Astrocyte of the spinal cord (primary cell): ENCODE measurements at regions not wholly inside any gene's neighbourhood (a gene's known extent, or its start where the extent isn't known, plus 50 kb on each side); places are given as distances from the start of the nearest gene placed in this dataset.
"Not testable (repeated sequence)": the region's sequence is repeated elsewhere in the genome, so short reads cannot be mapped to it uniquely, and the experiment has no call there.

Source experiments
- DNase-seq: peaks from one replicate; pipeline ENCODE4 v3.0.0; 2011; ENCODE audit warnings: low read depth, low spot score
- H3K4me3 ChIP-seq: 2 replicates; pipeline ENCODE4 v1.5.1; 2011; ENCODE audit warnings: low read depth, mild to moderate bottlenecking, low read length, moderate library complexity
- in situ Hi-C: cut with HindIII; loops from 2 replicates; pipeline ENCODE4 v1.10.0; 2017; ENCODE audit warnings: low sequenced_read_pairs
- TF ChIP-seq, protein P1 (sequence below): IDR thresholded peaks from 2 replicates; pipeline ENCODE4 v1.5.1; 2012; ENCODE audit warnings: low read depth, mild to moderate bottlenecking, low read length, inconsistent platforms

- in situ Hi-C loops, result no loop called here
- peak; percentile 58 for DNase-seq
- H3K4me3 ChIP-seq, result no peak overlapping the region
- TF ChIP-seq, protein P1, sequence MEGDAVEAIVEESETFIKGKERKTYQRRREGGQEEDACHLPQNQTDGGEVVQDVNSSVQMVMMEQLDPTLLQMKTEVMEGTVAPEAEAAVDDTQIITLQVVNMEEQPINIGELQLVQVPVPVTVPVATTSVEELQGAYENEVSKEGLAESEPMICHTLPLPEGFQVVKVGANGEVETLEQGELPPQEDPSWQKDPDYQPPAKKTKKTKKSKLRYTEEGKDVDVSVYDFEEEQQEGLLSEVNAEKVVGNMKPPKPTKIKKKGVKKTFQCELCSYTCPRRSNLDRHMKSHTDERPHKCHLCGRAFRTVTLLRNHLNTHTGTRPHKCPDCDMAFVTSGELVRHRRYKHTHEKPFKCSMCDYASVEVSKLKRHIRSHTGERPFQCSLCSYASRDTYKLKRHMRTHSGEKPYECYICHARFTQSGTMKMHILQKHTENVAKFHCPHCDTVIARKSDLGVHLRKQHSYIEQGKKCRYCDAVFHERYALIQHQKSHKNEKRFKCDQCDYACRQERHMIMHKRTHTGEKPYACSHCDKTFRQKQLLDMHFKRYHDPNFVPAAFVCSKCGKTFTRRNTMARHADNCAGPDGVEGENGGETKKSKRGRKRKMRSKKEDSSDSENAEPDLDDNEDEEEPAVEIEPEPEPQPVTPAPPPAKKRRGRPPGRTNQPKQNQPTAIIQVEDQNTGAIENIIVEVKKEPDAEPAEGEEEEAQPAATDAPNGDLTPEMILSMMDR, result no peak
These were observed 126.3 kb upstream of the ABI3BP start for GRCh38 chr3:101119535-101119934.

- H3K4me3 ChIP-seq, result no peak overlapping the region
- TF ChIP-seq, protein P1, result no peak
- DNase-seq, result no peak
- in situ Hi-C loops, result no loop called here
These were observed 124.8 kb upstream of the ABI3BP start for GRCh38 chr3:101117980-101118379.

DNA sequence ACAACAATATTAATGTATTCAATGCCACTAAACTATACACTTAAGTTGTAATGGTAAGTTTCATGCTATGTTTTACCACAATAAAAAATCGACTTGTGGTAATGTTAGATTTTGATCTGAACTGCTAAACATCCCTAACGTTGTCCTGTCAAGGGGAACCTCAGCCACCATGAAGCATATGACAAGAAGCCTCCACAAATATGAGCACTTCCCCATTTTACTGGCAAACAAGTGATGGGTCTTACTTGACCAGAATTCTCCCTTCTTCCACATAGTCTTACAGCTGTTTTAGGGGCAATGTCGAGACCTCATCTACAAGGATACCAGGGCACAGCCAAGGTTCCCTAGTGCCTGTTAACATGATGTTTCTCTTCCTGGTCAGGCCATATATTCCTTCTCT lies 124.2 kb upstream of the ABI3BP start:
- no peak for DNase-seq
- in situ Hi-C loops, result no loop called here
- TF ChIP-seq, protein P1, result no peak
- H3K4me3 ChIP-seq, result no peak overlapping the region

- in situ Hi-C loops, DNase-seq, H3K4me3 ChIP-seq: not testable (repeated sequence)
These were observed 117.1 kb upstream of the ABI3BP start for GRCh38 chr3:101110295-101110694.

- DNase-seq, result no peak
- no peak overlapping the region for H3K4me3 ChIP-seq
- TF ChIP-seq, protein P1, result no peak
- in situ Hi-C loops, result no loop called here
These were observed 111.1 kb upstream of the ABI3BP start for GRCh38 chr3:101104321-101104720.

DNA sequence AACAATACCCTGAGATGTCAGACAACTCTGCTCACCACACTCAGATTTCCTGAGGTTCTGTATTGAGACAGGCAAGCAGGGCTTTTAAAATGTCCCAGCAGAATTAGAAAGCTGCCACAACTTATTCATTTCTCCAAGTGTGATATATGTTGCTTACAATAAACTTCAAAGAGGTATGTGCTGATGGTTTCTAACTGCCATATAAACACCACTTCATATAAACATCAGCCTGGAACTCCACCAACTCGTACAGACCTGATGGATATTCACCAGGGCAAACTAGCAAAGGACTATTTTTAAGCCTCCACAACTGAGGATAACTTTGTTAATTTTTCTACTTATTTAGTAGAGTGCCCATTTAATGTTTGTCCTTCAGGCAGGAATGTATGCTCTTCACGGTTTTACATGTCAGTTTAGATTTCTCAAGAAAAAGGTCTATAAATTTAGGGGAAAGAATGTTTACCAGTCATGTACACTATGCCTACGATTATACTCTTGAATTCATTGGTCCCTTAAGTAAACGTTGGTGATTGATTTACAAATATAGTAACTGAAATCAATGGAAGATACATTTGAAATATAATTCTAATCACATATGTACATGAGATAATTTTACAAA lies 109.6 kb upstream of the ABI3BP start:
- no peak overlapping the region for H3K4me3 ChIP-seq
- in situ Hi-C loops, result no loop called here
- TF ChIP-seq, protein P1, result no peak
- no peak for DNase-seq

DNA sequence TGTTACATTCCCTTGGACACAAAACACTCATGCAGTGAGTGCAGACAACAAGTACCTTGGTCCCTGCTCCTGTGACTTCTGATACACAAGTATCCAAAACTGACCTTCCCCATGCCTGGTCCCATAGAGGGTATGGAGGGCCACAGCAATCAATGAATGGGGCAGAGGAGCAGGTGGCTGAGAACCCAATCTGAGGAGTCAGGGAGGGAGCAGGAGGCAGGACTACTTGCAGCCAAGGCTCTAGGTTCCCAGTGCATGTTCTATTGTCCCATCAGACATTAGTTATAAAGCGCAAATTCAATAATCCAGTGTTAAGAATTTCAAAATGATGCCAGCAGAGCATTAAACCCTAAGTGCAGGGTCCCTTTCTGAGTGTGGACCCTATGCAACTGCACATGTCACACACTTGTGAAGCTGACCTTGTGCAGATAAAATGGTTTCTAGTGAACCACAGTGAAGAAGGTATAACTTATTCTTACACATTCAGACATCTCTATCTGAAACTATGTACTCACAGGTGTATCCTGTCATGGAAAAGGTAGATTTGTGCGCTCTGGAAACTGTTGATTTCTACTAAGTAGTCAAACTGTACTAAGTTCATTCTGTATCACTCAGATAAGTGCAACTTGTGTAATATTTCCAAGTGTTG lies 107.3 kb upstream of the ABI3BP start:
- TF ChIP-seq, protein P1, result no peak

More for the DNA sequence above, 107.3 kb upstream of the ABI3BP start:
- no peak overlapping the region for H3K4me3 ChIP-seq
- DNase-seq, result no peak
- in situ Hi-C loops, result no loop called here
